ENCODE measurements at regions not wholly inside any gene's neighbourhood (a gene's known extent, or its start where the extent isn't known, plus 50 kb on each side); places are given as distances from the start of the nearest gene placed in this dataset.

GRCh38 chr4:57665806-57666205 is 555.6 kb upstream of the IGFBP7 start:
- TF ChIP-seq CTCF (IDR thresholded peaks at IDR 0.05) (no peak), POLR2A (IDR thresholded peaks at IDR 0.05) (no peak)
